ENCODE measurements at regions not wholly inside any gene's neighbourhood (a gene's known extent, or its start where the extent isn't known, plus 50 kb on each side); places are given as distances from the start of the nearest gene placed in this dataset.

GRCh38 chr13:70969321-70969720, 861.1 kb upstream of the KLHL1 start:
- no peak for DNase-seq

DNA sequence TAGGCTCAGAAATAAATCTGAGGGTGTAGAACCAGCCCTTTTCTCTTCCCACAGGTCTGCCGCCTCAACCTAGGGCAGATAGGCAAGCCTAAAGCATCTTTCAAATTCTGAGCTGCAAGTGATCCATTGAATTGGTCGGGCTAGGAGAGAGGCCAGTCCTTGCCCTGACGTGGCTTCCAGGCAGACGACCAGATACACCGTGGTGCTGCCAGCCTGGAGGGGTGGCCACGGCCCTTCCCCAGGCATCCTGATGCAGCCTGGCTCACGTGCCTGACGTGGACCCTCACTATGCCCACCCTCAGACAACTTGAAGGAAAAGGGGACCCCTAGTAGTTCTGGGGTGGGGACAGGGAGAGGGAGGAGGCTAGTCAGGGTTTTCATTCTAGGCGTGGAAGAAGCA, 859.3 kb upstream of the KLHL1 start:
- DNase-seq: no peak

- no peak for DNase-seq
Observed at GRCh38 chr13:70964874-70965273, 856.6 kb upstream of the KLHL1 start.

DNA sequence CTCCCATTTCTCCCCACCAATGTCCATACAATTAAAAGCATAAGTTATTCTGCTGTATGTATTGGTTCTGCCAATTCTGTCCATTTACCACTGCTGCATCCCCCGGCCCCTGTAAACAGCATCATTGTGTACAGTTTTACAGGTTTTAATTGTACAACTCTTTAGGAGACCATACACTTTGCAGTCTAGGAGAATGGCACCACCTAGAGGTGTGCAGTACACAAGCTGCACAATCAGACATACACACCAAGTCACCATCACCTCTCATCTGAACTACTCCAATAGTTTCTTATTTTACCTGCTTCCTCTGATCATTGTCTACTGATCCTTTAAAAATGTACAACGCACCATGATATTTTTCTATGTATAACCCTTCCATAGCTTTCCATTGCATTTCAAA, 855.9 kb upstream of the KLHL1 start:
- DNase-seq: peak; percentile 12

- no peak for DNase-seq
Observed at GRCh38 chr13:70960841-70961443, 852.7 kb upstream of the KLHL1 start.

DNA sequence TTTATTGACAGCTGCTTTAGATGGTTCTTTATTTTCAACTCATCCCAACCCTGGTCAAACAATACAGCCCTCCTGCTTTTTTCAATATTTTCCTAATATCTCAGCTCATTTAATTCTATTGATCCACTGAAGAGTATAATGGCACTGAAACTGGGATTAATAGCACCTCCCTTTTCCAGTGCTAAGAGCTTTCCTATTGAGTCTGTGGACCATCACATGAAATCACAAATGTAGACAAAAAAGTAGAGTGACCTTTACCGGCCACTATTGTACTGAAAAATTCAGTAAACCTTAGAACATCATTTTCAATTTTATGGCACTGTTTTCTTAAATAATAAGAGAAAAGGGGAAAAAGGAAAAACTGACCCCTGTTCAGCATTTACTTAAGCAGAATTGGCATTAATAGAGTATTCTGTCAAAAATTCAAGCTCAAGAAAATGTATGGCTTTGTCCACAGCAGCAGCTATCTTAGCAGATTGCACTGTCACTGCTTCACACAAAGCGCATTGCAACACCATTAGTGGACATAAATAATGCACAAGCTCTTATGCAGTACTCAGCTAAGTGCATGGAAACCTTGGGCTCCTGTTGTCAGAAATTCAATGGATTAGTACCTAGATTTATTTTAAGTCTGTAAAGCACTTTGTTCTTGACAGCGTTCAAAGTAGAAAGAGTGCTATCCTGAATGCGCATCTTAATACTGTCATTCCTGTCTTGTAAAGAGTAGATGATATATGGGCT, 851.0 kb upstream of the KLHL1 start:
- peak; percentile 31 for DNase-seq

GRCh38 chr13:70955887-70956286, 847.6 kb upstream of the KLHL1 start:
- no peak for DNase-seq

- DNase-seq: no peak
Observed at GRCh38 chr13:70950664-70951063, 842.4 kb upstream of the KLHL1 start.

DNA sequence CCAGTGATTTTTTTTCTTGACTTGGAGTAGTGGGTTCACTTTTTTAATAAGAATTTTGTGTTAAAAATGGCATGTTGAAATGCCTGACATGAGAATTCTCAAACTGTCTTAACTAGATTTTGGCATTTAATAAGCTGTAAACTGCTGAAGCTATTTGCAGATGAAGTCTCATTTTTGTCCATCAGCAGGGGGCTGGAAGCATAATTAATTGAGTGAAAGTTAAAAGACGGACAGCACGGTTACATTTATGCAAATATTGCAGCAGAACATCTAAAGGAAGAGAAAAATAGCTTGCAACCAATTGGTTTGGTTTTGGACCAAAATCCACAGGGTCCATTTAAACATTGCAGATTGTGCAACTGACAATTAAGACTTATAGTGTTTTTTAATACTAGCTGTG, 837.3 kb upstream of the KLHL1 start:
- no peak for DNase-seq

DNA sequence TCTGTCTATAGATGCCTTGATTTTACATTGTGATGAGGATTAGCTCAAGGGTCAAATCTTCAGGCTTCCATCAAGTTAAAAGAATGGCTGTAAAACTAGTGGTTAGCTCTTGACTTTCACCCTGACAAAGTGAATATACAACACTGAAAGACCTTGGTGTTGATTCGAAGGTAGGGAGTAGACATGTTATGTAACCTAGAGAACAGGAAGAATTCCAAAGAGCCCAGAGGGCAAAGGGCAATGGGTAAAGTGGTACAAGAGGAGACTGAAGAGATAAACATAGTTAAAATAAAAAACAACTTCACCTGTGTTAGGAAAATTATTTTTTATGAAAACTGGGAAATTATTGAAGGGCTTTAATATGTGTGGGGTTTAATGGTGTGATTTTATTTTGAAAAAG, 833.2 kb upstream of the KLHL1 start:
- no peak for DNase-seq

- DNase-seq: no peak
Observed at GRCh38 chr13:70938462-70938861, 830.2 kb upstream of the KLHL1 start.

DNA sequence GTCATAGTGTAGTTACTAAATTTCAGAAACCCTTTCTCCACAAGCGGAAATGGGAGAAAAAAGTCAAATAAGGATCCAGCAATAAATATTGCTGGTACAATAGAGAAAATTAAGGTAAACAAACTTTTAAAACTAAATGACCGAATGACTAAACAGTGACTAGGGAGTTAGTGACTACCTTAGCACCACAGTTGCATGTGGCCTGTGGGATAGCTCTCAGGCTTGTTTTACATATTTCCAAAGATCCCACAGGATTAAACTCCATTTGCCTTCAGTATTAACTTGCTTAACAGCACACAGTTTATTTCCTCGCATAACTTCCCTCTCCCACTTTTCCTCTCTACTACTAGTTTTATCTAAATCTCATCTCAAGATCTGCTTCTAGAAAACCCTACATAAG, 824.3 kb upstream of the KLHL1 start:
- no peak for DNase-seq

- no peak for DNase-seq
Observed at GRCh38 chr13:70923863-70924752, 815.9 kb upstream of the KLHL1 start.

GRCh38 chr13:70911286-70911685, 803.0 kb upstream of the KLHL1 start:
- DNase-seq: no peak

GRCh38 chr13:70908795-70909194, 800.5 kb upstream of the KLHL1 start:
- DNase-seq: no peak

- no peak for DNase-seq
Observed at GRCh38 chr13:70905035-70905434, 796.8 kb upstream of the KLHL1 start.

- no peak for DNase-seq
Observed at GRCh38 chr13:70896136-70896535, 787.9 kb upstream of the KLHL1 start.

- no peak for DNase-seq
Observed at GRCh38 chr13:70895599-70895998, 787.3 kb upstream of the KLHL1 start.

DNA sequence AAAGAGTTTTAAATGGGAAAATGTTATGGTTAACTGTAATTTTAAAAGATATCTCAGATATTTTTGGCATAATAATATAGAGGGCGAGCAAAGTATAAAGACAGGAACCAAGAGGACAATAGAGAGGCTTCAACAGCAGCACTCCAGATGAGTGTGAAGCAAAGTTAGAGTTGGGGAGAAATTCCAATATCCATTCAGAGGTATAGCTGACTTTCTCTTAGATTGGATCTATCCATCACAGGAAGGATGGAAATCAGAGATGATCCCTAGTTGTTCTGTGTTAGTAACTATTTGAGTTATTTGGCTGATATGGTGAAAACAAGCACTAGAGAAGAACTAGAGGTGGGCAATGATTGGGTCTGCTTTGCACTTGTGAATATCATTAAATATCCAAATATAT, 786.0 kb upstream of the KLHL1 start:
- DNase-seq: no peak

DNA sequence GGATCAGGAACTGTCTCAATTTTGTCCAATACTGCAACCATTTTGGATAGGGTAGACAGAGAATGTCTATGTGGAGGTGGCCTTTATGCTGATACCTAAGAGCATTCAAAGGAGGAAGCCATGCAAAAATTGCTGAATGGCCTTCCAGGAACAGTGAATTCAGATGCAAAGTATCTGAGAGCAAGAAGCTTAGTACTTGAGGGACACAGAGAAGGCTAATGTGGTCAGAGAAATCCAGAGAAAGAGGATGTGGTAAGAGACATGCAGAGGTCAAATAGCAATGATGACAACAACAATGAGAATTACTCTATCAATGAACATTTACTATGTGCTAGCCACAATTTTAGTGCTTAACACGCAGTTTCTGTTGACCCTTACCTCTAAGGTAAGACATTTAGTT, 785.6 kb upstream of the KLHL1 start:
- no peak for DNase-seq

DNA sequence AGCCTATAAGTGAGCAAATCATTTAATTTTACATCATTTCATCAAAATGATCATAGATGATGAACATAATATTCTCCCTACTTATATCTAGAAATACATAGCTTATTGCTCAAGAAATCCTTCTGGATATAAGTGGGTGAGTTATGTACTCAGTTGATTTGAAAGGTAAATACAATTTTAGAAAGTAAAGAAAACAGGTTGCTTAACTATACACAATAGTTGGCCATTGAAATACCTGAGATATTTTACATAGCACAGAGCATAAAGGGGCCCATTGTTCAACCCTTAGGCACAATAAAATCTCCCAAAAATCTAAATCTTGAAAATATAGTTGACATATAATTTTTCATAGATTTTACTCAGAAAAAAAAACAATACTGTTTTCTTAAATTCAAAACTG, 782.0 kb upstream of the KLHL1 start:
- DNase-seq: no peak

- DNase-seq: no peak
Observed at GRCh38 chr13:70889163-70889562, 780.9 kb upstream of the KLHL1 start.

- DNase-seq: no peak
Observed at GRCh38 chr13:70884196-70884595, 775.9 kb upstream of the KLHL1 start.

DNA sequence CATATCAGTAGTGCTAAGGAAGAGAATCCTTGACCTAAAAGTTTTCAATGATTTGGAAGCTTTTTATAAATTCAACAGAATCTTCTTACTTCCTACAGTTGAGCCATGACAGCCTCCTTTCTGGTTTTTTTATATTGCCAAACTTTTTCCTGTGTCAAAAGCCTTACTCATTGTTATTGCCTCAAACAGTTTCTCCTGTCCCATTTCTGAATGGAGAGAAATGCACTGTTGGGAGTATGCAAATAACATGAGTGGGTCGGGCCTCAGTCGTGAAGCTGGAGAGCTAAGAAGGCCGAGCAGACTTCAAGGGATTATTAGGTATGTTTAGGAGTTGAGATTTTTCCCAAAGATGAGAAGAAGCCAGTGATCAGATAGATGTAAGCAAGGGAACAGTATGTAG, 766.4 kb upstream of the KLHL1 start:
- DNase-seq: no peak

Measured in DMS153 (cell line).